ENCODE measurements at regions not wholly inside any gene's neighbourhood (a gene's known extent, or its start where the extent isn't known, plus 50 kb on each side); places are given as distances from the start of the nearest gene placed in this dataset.

DNA sequence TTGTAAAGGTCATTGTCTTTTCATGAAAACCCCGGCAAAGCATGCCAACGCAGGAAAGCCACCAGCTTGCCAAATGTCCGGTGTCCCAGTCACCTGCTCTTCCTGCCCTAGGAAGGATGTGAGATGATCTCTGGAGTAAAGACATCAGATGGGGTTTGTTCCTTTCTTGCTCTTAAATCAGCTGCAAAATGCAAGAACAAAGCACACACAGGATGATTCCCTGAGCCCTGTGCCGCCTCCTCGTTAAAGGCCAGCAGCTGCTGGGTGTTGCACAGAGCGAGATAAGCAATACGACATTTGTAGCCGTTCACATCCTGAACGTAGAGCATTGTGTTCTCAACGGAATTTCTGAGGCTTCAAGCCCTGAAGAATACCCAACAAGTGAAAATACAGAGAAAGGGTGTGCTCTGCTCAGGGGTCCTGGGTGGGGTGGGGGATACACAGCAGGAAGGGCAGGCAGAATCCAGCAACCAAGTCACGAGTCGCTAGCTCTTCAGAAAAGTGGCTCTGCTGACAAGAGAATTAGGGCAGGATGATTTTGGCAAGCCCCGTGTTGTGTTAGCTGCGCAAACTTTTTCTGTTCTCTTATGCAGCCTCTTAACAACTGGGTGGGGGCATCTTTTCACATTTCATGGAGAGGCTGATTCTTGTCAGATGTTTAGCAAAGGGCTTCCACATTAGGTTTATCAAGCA lies 229.2 kb upstream of the MAP3K1 start:
- TF ChIP-seq, protein P1, sequence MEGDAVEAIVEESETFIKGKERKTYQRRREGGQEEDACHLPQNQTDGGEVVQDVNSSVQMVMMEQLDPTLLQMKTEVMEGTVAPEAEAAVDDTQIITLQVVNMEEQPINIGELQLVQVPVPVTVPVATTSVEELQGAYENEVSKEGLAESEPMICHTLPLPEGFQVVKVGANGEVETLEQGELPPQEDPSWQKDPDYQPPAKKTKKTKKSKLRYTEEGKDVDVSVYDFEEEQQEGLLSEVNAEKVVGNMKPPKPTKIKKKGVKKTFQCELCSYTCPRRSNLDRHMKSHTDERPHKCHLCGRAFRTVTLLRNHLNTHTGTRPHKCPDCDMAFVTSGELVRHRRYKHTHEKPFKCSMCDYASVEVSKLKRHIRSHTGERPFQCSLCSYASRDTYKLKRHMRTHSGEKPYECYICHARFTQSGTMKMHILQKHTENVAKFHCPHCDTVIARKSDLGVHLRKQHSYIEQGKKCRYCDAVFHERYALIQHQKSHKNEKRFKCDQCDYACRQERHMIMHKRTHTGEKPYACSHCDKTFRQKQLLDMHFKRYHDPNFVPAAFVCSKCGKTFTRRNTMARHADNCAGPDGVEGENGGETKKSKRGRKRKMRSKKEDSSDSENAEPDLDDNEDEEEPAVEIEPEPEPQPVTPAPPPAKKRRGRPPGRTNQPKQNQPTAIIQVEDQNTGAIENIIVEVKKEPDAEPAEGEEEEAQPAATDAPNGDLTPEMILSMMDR (IDR thresholded peaks at IDR 0.05 in 2 of 3, conservative IDR thresholded peaks at IDR 0.05 in 1 of 3; ENCODE audit: insufficient read depth in 2 of 3, low read depth in 1 of 3, low read length in 3 of 3): no peak
- TF ChIP-seq FOS (IDR thresholded peaks at IDR 0.05; ENCODE audit: extremely low read depth, insufficient read length): no peak
- no peak for TF ChIP-seq JUND (IDR thresholded peaks at IDR 0.05; ENCODE audit: borderline replicate concordance, low read depth, low read length)
- TF ChIP-seq JUND (tag; IDR thresholded peaks at IDR 0.05; ENCODE audit: borderline replicate concordance, low read depth, low read length): no peak; the same call in 2 of the 3 replicates
- no peak for TF ChIP-seq HMG20A (CRISPR knock-in tag; conservative IDR thresholded peaks at IDR 0.05)
- no peak for TF ChIP-seq POLR2A (conservative IDR thresholded peaks at IDR 0.05)
- TF ChIP-seq BHLHE40 (IDR thresholded peaks at IDR 0.05; ENCODE audit: low read length): no peak

Data from K562 (cell line).